ENCODE measurements at regions not wholly inside any gene's neighbourhood (a gene's known extent, or its start where the extent isn't known, plus 50 kb on each side); places are given as distances from the start of the nearest gene placed in this dataset.

GRCh38 chr11:45541693-45542434 is 123.6 kb downstream of the CHST1 start:
- intact Hi-C loops (cut with DNase I; ENCODE audit: low total_unique reads): no loop called here
- H3K9me3 ChIP-seq: no peaks in the 10 kb centered on the region
- 58 to 70% methylated on average over 7 to 10 of the region's 10 CpGs for WGBS, 2 donors (ENCODE audit: low coverage in 1 of 2)
- no peaks in the 10 kb centered on the region for H3K36me3 ChIP-seq
- no peaks in the 10 kb centered on the region for H3K27me3 ChIP-seq
- in situ Hi-C loops (cut with MboI; ENCODE audit: low pct_ligation_motif_present in 1 of 4, low pct_unique_long_range_greater_than_20kb in 1 of 4, low sequenced_read_pairs in 3 of 4): no loop called here
- no peak for TF ChIP-seq POLR2AphosphoS5 (IDR thresholded peaks at IDR 0.05)
- no peak for TF ChIP-seq CTCF (IDR thresholded peaks at IDR 0.05)
- H3K4me3 ChIP-seq: no peak overlapping the region
- DNase-seq: no peak
- no peaks in the 10 kb centered on the region for H3K4me1 ChIP-seq
- H3K27ac ChIP-seq: no peak overlapping the region

GRCh38 chr11:45538939-45539338 is 126.5 kb downstream of the CHST1 start:
- intact Hi-C loops (cut with DNase I; ENCODE audit: low total_unique reads): no loop called here
- DNase-seq: no peak
- Histone ChIP-seq H3K4me1 (no peaks in the 10 kb centered on the region), H3K4me3 (no peak overlapping the region), H3K27ac (no peak overlapping the region), H3K36me3 (no peaks in the 10 kb centered on the region), H3K27me3 (no peaks in the 10 kb centered on the region), H3K9me3 (no peaks in the 10 kb centered on the region)
- 26% methylated on average over 2 of the region's 2 CpGs; no CpG with 5 or more reads in 1 of the 2 donors for WGBS, 2 donors (ENCODE audit: low coverage in 1 of 2)
- TF ChIP-seq POLR2A (IDR thresholded peaks at IDR 0.05) (no peak), POLR2AphosphoS5 (IDR thresholded peaks at IDR 0.05) (no peak), EP300 (IDR thresholded peaks at IDR 0.05; ENCODE audit: low read depth) (no peak), CTCF (IDR thresholded peaks at IDR 0.05) (no peak)
- in situ Hi-C loops (cut with MboI; ENCODE audit: low pct_ligation_motif_present in 1 of 4, low pct_unique_long_range_greater_than_20kb in 1 of 4, low sequenced_read_pairs in 3 of 4): no loop called here

GRCh38 chr11:45538363-45538762 is 127.1 kb downstream of the CHST1 start:
- TF ChIP-seq POLR2AphosphoS5 (IDR thresholded peaks at IDR 0.05) (no peak), CTCF (IDR thresholded peaks at IDR 0.05) (no peak), EP300 (IDR thresholded peaks at IDR 0.05; ENCODE audit: low read depth) (no peak), POLR2A (IDR thresholded peaks at IDR 0.05) (no peak)
- Histone ChIP-seq H3K4me1 (no peaks in the 10 kb centered on the region), H3K27me3 (no peaks in the 10 kb centered on the region), H3K4me3 (no peak overlapping the region), H3K27ac (no peak overlapping the region), H3K36me3 (no peaks in the 10 kb centered on the region), H3K9me3 (no peaks in the 10 kb centered on the region)
- in situ Hi-C loops (cut with MboI; ENCODE audit: low pct_ligation_motif_present in 1 of 4, low pct_unique_long_range_greater_than_20kb in 1 of 4, low sequenced_read_pairs in 3 of 4): no loop called here
- DNase-seq: no peak
- intact Hi-C loops (cut with DNase I; ENCODE audit: low total_unique reads): no loop called here
- WGBS, 2 donors (ENCODE audit: low coverage in 1 of 2): 56% methylated on average over 12 of the region's 12 CpGs; no CpG with 5 or more reads in 1 of the 2 donors

- WGBS, 2 donors (ENCODE audit: low coverage in 1 of 2): 64% methylated on average over 3 of the region's 3 CpGs; no CpG with 5 or more reads in 1 of the 2 donors
- DNase-seq: no peak
- Histone ChIP-seq H3K27me3 (no peaks in the 10 kb centered on the region), H3K4me3 (no peak overlapping the region), H3K9me3 (no peaks in the 10 kb centered on the region), H3K27ac (no peak overlapping the region), H3K4me1 (no peaks in the 10 kb centered on the region), H3K36me3 (no peaks in the 10 kb centered on the region)
- TF ChIP-seq POLR2AphosphoS5 (IDR thresholded peaks at IDR 0.05): no peak
- TF ChIP-seq EP300 (IDR thresholded peaks at IDR 0.05; ENCODE audit: low read depth): no peak
- no peak for TF ChIP-seq POLR2A (IDR thresholded peaks at IDR 0.05)
- TF ChIP-seq CTCF (IDR thresholded peaks at IDR 0.05): no peak
- intact Hi-C loops (cut with DNase I; ENCODE audit: low total_unique reads): no loop called here
- in situ Hi-C loops (cut with MboI; ENCODE audit: low pct_ligation_motif_present in 1 of 4, low pct_unique_long_range_greater_than_20kb in 1 of 4, low sequenced_read_pairs in 3 of 4): no loop called here
Measured at GRCh38 chr11:45537614-45538013, 127.8 kb downstream of the CHST1 start.
